Activated CD4-positive, alpha-beta T cell treated with anti-CD3 and anti-CD28 coated beads for 24 hours (primary cell): ENCODE measurements at regions not wholly inside any gene's neighbourhood (a gene's known extent, or its start where the extent isn't known, plus 50 kb on each side); places are given as distances from the start of the nearest gene placed in this dataset.

Experiments
- DNase-seq, 2 donors: peaks; one replicate each; pipeline ENCODE4 v3.0.0-alpha.2; 2020; ENCODE audit warnings: low read depth in 2 of 2

GRCh38 chr1:119308130-119308700, 60.4 kb upstream of the HAO2 start:
- DNase-seq = no peak

DNA sequence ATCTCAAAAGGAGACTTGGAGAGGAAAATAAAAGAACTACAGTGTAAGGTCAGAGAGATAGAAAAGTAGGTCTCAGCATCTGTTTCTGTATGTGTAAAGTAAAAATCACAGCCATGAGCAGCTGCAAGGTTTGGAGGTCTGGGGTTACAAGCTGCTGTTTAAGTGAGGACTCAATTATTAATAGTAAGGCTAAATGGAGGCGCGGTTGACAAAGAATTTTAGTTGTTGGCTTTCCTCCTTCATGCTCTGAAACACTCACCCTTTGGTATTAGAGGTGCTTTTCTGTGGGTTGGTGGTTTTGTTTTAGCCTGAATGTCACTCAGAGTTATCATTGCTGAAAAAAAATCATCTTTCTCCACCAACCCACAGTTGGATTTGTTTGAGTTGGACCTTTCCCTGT, 59.8 kb upstream of the HAO2 start:
- no peak for DNase-seq

DNA sequence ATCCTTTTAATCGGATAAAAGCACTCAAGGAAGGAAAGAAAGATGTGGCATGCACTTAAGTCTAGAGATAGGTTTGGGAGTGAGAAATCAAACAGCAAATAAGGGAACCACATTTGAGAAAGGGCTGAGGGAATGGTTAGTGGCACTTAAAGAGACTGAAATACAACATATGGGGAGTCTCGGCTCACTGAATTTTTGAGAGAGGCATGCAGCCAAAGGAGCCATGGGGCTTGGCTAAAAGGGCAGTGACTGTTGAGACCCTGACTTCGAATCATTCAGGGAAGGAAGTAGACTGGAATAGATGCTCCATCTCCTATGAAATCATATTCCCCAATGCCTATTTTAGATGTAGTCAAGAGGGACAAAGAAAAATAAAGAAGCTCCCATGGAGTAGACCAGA, 58.3 kb upstream of the HAO2 start:
- no peak for DNase-seq

GRCh38 chr1:119312500-119312899, 56.1 kb upstream of the HAO2 start:
- DNase-seq = no peak

DNA sequence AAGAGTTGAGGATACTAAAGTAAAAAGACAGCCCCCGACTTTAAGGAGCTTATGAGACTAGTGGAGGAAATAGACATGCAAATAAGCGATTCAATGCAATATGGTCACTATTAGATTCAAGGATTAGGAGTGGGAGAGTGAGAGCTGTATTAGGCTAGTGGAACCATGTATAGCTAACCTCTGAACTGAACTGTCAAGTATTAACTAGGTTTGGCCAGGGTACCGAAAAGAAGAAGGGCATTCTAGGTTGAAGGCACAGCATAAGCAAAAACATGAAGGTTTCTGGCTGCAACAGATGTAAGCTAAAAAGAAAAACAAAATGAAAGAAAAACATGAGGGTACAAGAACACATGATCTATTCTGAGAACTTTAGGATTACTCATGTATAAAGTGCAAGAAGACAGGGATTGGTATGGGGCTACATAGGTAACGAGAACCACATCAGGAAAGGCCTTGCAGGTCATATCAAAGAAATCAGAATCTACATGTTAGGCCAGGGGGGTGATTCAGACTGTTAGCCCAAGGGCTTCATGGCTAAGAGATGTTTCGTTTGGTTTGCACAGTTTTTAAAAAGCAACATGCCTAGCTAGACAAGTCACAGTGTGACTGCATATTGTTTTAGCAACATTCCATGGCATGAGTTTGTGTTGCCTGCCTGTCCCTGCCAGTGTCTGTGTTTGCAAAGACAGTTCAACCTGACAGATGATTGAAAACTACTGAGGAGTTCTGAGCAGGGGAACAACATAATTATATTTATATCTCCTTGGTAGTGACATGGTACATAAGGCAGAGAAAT, 54.4 kb upstream of the HAO2 start:
- no peak for DNase-seq

GRCh38 chr1:119316870-119317416, 51.6 kb upstream of the HAO2 start:
- no peak for DNase-seq

- DNase-seq = no peak
These were observed 49.9 kb upstream of the HAO2 start for GRCh38 chr1:119318466-119319309.
